Limb (tissue), 2 donors: ENCODE measurements at regions not wholly inside any gene's neighbourhood (a gene's known extent, or its start where the extent isn't known, plus 50 kb on each side); places are given as distances from the start of the nearest gene placed in this dataset.
A peak's percentile ranks its signal among the peaks of the same experiment; 100 is the strongest.

Experiments
- DNase-seq, 2 donors: peaks; one replicate each; pipeline ENCODE4 v3.0.0-alpha.2; 2016; ENCODE audit errors: extremely low spot score in 2 of 2

GRCh38 chr22:49532869-49533802, 294.5 kb downstream of the BRD1 start:
- no peak for DNase-seq

DNA sequence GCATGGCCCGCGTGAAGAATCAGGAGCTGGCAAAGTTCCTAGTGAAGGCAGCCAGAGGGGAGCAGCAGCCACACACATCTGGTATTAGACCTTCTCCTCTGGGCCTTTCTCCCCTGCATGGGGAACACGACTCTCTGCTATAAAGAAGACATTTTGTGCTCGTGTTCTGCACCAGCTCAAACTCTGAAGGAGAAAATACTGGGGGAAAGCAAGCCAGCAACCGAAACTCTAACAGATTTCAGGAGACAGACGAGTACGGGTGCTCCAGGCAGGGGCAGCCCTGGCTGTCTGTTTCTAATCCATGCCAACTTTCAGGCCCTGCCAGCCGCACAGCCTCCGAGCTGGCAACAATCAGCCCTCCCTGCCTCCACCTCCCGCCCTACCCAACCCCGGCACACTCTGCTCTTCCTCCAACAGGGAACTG, 296.3 kb downstream of the BRD1 start:
- peak in 1 of 2 donors; percentile 14 for DNase-seq

DNA sequence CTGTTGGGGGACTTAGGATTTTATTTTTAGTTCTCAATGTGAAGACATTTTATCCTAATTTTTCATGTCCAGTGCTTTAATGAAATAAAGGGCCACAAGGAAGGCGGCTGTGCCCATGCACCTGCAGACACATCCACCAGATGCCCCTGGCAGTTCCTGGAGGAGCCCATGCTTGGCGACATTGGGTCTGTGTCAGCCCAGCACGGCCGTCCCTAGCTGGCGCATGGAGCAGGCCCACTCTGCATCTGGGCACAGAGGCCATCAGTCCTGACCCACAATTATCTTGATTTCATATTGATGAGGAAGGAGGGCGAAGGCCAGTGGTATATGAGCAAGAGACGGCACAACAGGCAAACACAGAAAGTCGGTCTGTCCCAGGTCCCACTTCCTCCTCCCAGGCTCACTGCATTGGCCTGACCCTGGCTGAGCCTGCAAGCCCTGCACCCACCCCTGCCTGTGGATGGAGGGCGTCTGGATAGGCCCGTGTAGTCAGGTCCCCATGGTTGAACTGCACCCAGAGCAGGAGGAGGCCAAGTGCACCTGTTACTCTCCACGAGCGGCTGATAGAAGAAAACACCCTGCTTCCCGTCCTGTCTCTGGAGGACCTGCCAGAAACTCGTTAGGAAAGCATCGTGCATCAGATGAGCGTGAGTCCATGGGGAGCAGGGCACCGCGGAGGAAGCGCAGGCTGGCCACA, 296.9 kb downstream of the BRD1 start:
- DNase-seq = no peak

GRCh38 chr22:49528420-49528720, 299.3 kb downstream of the BRD1 start:
- no peak for DNase-seq

DNA sequence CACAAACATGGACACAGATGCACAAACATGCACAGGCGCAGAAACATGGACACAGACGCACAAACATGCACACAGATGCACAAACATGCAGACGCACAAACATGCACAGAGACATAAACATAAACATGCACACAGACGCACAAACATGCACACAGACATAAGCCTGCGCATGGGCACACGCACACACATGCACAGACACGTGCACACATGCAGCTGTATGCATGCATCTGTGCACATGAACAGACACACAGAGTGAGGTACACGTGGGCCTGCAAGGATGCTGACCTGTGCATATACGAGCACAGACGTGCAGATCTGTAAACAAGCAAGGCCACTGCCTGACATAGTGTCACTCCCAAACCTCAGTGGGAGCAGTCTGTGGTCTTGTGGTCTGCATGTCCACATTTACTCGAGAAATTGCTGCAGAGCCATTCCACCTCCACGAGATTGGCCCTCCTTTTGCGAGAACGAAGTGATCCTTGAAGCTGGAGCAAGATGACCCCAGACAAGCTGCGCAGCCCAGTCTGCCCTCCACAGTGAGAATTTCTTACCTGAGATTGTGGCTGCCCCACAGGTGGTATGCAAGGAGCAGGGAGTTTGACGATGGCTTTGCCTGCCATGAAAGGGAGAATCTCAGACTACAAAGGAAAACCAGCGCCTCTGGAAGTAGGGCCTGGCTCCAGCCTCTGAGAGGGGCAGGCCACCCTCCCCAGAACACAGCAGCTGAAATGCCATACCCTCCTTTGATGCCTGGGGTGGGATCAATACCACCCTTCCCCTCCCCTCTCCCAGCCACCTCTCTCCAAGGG, 299.9 kb downstream of the BRD1 start:
- no peak for DNase-seq

- no peak for DNase-seq
Measured at GRCh38 chr22:49525801-49526535, 301.7 kb downstream of the BRD1 start.

DNA sequence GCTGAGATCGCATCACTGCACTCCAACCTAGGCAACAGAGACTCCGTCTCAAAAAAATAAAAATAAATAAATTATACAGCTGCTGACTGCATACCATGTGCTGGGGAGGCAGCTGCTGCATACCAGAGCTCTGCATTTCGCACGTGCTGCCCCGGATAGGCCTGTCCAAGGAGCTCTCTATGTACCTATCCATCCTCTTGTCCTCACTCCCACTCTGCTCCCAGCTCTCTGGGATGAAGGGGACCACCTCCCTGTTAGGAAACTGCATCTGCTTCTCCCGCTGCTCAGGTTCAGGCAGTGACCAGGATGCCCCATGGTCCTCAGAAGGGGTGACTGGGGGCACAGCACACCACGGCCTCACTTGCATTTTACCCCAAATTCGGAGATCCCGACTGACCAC, 302.3 kb downstream of the BRD1 start:
- peak in 1 of 2 donors; percentile 24 for DNase-seq

DNA sequence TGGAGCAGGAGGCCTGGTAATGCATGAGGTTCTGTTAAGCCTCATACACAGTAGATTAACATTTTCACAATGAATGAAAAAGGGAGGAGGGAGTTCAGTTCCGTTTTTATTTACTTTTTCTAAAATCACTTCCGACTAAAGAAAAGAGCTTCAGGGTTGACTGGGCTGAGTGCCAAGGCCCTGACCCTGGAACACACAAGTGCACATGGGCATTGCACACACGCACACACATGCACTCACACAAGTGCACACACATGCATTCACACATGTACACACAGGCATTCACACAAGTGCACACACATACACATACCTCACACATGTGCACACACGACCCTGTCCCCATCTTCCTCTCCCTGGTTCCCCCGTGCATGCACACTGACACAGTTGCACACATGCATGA, 303.3 kb downstream of the BRD1 start:
- no peak for DNase-seq

- DNase-seq = no peak
Measured at GRCh38 chr22:49523374-49524008, 304.2 kb downstream of the BRD1 start.

- DNase-seq = no peak
Measured at GRCh38 chr22:49522582-49523373, 304.9 kb downstream of the BRD1 start.

GRCh38 chr22:49521787-49522224, 305.9 kb downstream of the BRD1 start:
- peak in 1 of 2 donors; percentile 28 for DNase-seq

GRCh38 chr22:49519117-49519737, 308.4 kb downstream of the BRD1 start:
- DNase-seq = no peak

GRCh38 chr22:49518436-49518970, 309.2 kb downstream of the BRD1 start:
- DNase-seq = no peak

GRCh38 chr22:49517667-49518185, 309.9 kb downstream of the BRD1 start:
- no peak for DNase-seq

GRCh38 chr22:49517211-49517610, 310.5 kb downstream of the BRD1 start:
- DNase-seq = no peak

DNA sequence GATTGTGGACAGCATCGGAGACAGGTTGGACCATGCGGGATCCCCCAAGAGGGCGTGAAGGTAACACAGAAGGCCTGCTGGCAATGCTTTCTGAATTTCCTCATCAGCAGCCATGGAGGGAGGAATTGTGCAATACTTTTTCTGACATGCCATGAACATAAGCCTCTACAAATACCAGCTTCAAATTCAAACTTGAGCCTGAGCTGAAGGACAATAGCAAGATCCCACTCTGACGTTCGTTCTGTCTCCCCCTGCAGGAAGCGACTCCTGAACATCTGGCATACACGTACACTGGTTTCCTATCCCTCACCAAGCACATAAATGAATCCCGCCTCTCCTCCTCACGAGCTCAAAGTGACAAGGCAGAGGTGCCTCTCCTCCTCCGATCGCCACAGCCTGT, 312.2 kb downstream of the BRD1 start:
- DNase-seq = no peak

DNA sequence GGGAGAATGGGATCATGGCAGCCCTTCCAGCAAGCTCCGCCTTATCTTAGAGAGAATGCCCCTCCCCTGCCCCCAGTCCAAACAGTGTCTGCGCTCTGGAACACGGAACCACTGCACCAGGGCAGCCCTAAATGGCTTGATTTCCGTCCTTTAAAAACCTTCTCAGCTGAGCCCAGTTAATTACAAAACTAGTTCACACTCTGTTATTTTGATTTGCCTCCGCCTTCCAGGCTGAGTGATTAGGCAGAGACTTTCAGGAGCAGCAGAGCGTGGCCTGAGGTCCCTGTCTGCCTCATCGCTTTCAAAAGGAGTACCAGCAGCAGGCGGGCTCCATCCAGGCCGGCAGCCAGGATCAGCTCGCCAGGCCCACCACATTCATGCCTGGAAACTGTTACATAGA, 313.0 kb downstream of the BRD1 start:
- no peak for DNase-seq

- no peak for DNase-seq
Measured at GRCh38 chr22:49514211-49514610, 313.5 kb downstream of the BRD1 start.

- DNase-seq = no peak
Measured at GRCh38 chr22:49513358-49513851, 314.3 kb downstream of the BRD1 start.
